ENCODE measurements at regions not wholly inside any gene's neighbourhood (a gene's known extent, or its start where the extent isn't known, plus 50 kb on each side); places are given as distances from the start of the nearest gene placed in this dataset.

- no peaks in the 10 kb centered on the region for H3K4me1 ChIP-seq (ENCODE audit: control insufficient read depth in 1 of 2, insufficient read depth in 1 of 2, low read depth in 1 of 2, low read length in 1 of 2)
- no peak overlapping the region for H3K4me3 ChIP-seq (ENCODE audit: low read depth in 1 of 2, low read length in 1 of 2)
- no peak for TF ChIP-seq CTCF (IDR thresholded peaks at IDR 0.05)
- no peaks in the 10 kb centered on the region for H3K36me3 ChIP-seq
- no peak overlapping the region for H3K27ac ChIP-seq
- no peaks in the 10 kb centered on the region for H3K27me3 ChIP-seq
- peaks cover 4% of the 10 kb centered on the region for H3K9me3 ChIP-seq
These were observed 225.3 kb downstream of the THBS2 start for GRCh38 chr6:169028343-169028742.

GRCh38 chr6:169026175-169026574 lies 227.5 kb downstream of the THBS2 start:
- Histone ChIP-seq H3K27me3 (no peaks in the 10 kb centered on the region), H3K27ac (no peak overlapping the region), H3K36me3 (no peaks in the 10 kb centered on the region), H3K4me3 (ENCODE audit: low read depth in 1 of 2, low read length in 1 of 2) (no peak overlapping the region), H3K4me1 (ENCODE audit: control insufficient read depth in 1 of 2, insufficient read depth in 1 of 2, low read depth in 1 of 2, low read length in 1 of 2) (no peaks in the 10 kb centered on the region), H3K9me3 (peaks cover 4% of the 10 kb centered on the region)
- TF ChIP-seq CTCF (IDR thresholded peaks at IDR 0.05), result no peak

GRCh38 chr6:169024047-169024660 lies 229.5 kb downstream of the THBS2 start:
- H3K9me3 ChIP-seq, result peaks cover 4% of the 10 kb centered on the region
- TF ChIP-seq CTCF (IDR thresholded peaks at IDR 0.05), result no peak
- no peak overlapping the region for H3K27ac ChIP-seq
- H3K4me3 ChIP-seq (ENCODE audit: low read depth in 1 of 2, low read length in 1 of 2), result no peak overlapping the region
- H3K27me3 ChIP-seq, result no peaks in the 10 kb centered on the region
- no peaks in the 10 kb centered on the region for H3K36me3 ChIP-seq
- no peaks in the 10 kb centered on the region for H3K4me1 ChIP-seq (ENCODE audit: control insufficient read depth in 1 of 2, insufficient read depth in 1 of 2, low read depth in 1 of 2, low read length in 1 of 2)

GRCh38 chr6:169023161-169023874 lies 230.3 kb downstream of the THBS2 start:
- TF ChIP-seq CTCF (IDR thresholded peaks at IDR 0.05), result no peak
- H3K9me3 ChIP-seq, result peaks cover 4% of the 10 kb centered on the region
- no peak overlapping the region for H3K4me3 ChIP-seq (ENCODE audit: low read depth in 1 of 2, low read length in 1 of 2)
- no peaks in the 10 kb centered on the region for H3K4me1 ChIP-seq (ENCODE audit: control insufficient read depth in 1 of 2, insufficient read depth in 1 of 2, low read depth in 1 of 2, low read length in 1 of 2)
- no peaks in the 10 kb centered on the region for H3K36me3 ChIP-seq
- H3K27me3 ChIP-seq, result no peaks in the 10 kb centered on the region
- H3K27ac ChIP-seq, result no peak overlapping the region

GRCh38 chr6:169022079-169022478 lies 231.6 kb downstream of the THBS2 start:
- TF ChIP-seq CTCF (IDR thresholded peaks at IDR 0.05), result no peak
- no peaks in the 10 kb centered on the region for H3K36me3 ChIP-seq
- no peak overlapping the region for H3K4me3 ChIP-seq (ENCODE audit: low read depth in 1 of 2, low read length in 1 of 2)
- peaks cover 4% of the 10 kb centered on the region for H3K9me3 ChIP-seq
- H3K27me3 ChIP-seq, result no peaks in the 10 kb centered on the region
- H3K27ac ChIP-seq, result no peak overlapping the region
- no peaks in the 10 kb centered on the region for H3K4me1 ChIP-seq (ENCODE audit: control insufficient read depth in 1 of 2, insufficient read depth in 1 of 2, low read depth in 1 of 2, low read length in 1 of 2)

Data from neutrophil (primary cell).